Thoracic aorta (tissue), 2 donors: ENCODE measurements at regions not wholly inside any gene's neighbourhood (a gene's known extent, or its start where the extent isn't known, plus 50 kb on each side); places are given as distances from the start of the nearest gene placed in this dataset.

ENCODE experiments used
- ATAC-seq: fragments of 150-250 bp; one replicate; pipeline ENCODE4 v1.8.0; 2017; ENCODE audit warnings: low read depth; ENCODE audit not compliant: insufficient number of reproducible peaks, low FRiP score
- DNase-seq: peaks from one replicate; pipeline ENCODE4 v3.0.0-alpha.2; 2020; ENCODE audit warnings: low spot score
- H3K27ac ChIP-seq, 2 donors: fragments of 200-600 bp; sonication (generic); 1 replicate in 1 of 2; 2 replicates in 1 of 2; pipeline ENCODE4 v1.5.1; 2016; ENCODE audit warnings: mild to moderate bottlenecking in 2 of 2, moderate library complexity in 2 of 2
- H3K27me3 ChIP-seq: fragments of 200-600 bp; sonication (generic); replicated peaks from 2 replicates; pipeline ENCODE4 v1.6.0; 2016; ENCODE audit warnings: mild to moderate bottlenecking; ENCODE audit not compliant: insufficient read depth
- H3K36me3 ChIP-seq: fragments of 200-600 bp; sonication (generic); one replicate; pipeline ENCODE4 v1.5.1; 2016
- H3K4me1 ChIP-seq, 2 donors: fragments of 200-600 bp; sonication (generic); 1 replicate in 1 of 2; 2 replicates in 1 of 2; pipeline versions ENCODE4 v1.5.1 to v1.6.0; 2016; ENCODE audit warnings: low read depth in 2 of 2, mild to moderate bottlenecking in 1 of 2; ENCODE audit not compliant: control insufficient read depth in 1 of 2
- H3K4me3 ChIP-seq: fragments of 200-600 bp; sonication (generic); 2 replicates; pipeline ENCODE4 v1.5.1; 2016; ENCODE audit warnings: mild to moderate bottlenecking
- H3K9me3 ChIP-seq: fragments of 200-600 bp; sonication (generic); 2 replicates; pipeline ENCODE4 v1.5.1; 2016
- CTCF ChIP-seq: fragments of 200-600 bp; sonication (generic); IDR thresholded peaks from one replicate; pipeline ENCODE4 v1.5.1; 2019; ENCODE audit warnings: antibody characterized with exemption

DNA sequence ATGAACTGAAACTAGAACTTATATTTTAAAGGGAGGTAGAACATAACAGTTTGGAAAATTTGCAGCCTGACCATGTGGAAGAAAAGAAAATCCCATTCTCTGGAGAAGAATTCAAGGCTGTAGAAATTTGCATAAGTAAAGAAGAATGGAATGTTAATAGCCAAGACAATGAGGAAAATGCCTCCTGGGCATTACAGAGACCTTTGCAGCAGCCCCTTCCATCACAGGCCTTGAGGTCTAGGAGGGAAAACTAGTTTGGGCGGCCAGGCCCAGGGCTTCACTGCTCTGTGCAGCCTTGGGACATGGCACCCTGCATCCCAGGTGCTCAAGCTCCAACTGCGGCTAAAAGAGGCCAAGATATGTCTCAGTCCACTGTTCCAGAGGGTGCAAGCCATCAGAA lies 1506.8 kb downstream of the PCDH18 start:
- no peak for ATAC-seq
- no peak for TF ChIP-seq CTCF
- H3K9me3 ChIP-seq = peaks cover 5% of the 10 kb centered on the region

GRCh38 chr4:136017556-136017955 lies 1514.7 kb downstream of the PCDH18 start:
- ATAC-seq = no peak
- DNase-seq = no peak

More for the DNA sequence above, 1506.8 kb downstream of the PCDH18 start:
- Histone ChIP-seq H3K27ac (no peak overlapping the region), H3K4me3 (no peak overlapping the region), H3K36me3 (no peaks in the 10 kb centered on the region), H3K4me1 (no peaks in the 10 kb centered on the region), H3K27me3 (no peaks in the 10 kb centered on the region)
- DNase-seq = no peak

DNA sequence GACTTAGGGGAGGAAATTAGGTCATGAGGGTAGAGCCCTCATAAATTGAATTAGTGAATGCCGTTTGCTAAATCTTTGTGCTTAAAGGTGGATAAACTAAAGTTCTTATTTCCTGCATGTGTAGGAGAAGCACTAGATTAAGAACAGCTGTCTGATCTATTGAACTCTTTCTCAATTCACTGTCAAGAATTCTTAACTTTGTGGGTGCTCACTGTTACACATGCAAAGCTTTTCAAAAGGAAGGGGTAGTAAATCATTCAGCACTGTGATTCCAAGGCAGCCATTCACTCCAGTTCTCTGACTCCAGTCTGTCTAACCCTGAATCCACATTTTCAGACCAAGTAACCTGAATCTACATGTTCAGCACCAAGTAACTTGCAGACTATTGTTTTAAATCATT lies 1520.1 kb downstream of the PCDH18 start:
- Histone ChIP-seq H3K4me3 (no peak overlapping the region), H3K9me3 (no peaks in the 10 kb centered on the region), H3K36me3 (no peaks in the 10 kb centered on the region), H3K27ac (no peak overlapping the region), H3K4me1 (no peaks in the 10 kb centered on the region), H3K27me3 (no peaks in the 10 kb centered on the region)
- no peak for TF ChIP-seq CTCF
- ATAC-seq (no peak), DNase-seq (no peak)

More at GRCh38 chr4:136017556-136017955, 1514.7 kb downstream of the PCDH18 start:
- no peaks in the 10 kb centered on the region for H3K36me3 ChIP-seq
- no peaks in the 10 kb centered on the region for H3K27me3 ChIP-seq
- no peaks in the 10 kb centered on the region for H3K4me1 ChIP-seq
- H3K27ac ChIP-seq = no peak overlapping the region
- H3K4me3 ChIP-seq = no peak overlapping the region
- no peaks in the 10 kb centered on the region for H3K9me3 ChIP-seq
- no peak for TF ChIP-seq CTCF

DNA sequence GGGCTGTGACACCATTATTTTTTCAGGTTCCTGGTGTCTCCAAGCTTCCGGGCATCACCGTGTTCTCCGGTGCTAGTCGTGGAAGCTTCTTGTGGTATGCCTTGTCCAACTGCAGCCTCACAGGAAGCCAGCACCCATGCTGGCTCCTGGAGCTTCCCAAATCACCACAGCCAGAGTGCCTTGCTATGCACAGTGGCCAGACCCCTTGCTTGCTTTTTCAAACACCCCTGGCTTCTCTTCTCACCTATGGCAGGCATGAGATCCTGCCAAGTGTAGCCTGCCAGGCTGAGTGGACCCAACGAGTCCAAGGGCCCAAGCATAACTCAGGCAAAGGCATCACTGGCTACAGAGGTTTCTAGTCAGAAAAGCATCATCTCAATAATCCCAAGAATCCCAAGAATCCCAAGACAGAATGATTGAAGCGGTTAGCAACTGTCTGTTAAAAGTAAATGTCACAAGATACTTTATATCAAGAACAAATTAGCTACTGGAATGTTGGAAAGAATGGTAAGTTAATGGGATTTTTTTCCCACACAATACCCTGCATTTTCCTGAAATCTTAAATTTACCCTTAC lies 1522.9 kb downstream of the PCDH18 start:
- no peak for TF ChIP-seq CTCF
- H3K4me3 ChIP-seq = no peak overlapping the region

DNA sequence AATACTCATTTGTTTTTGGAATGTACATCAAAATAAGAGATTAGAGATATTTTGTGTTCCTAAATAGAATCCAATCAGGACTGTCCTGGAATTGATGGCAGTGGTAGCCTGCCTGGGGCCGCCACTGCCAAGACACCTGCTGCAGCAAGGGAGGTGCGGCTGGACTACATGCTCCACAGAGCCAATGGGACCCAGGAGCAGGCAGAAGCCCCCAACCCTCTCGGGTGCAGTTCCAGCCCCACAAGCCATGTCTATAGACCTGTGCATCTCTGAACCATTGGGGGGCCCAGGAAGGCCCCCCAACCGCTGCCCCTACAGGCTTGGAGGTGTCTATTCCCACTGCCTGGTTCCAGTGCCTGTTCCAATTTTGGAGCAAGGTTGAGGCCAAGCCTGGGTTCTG lies 1524.3 kb downstream of the PCDH18 start:
- no peak overlapping the region for H3K27ac ChIP-seq
- H3K4me1 ChIP-seq = no peaks in the 10 kb centered on the region
- no peak for TF ChIP-seq CTCF
- no peaks in the 10 kb centered on the region for H3K36me3 ChIP-seq
- no peaks in the 10 kb centered on the region for H3K9me3 ChIP-seq
- H3K4me3 ChIP-seq = no peak overlapping the region
- ATAC-seq = no peak
- H3K27me3 ChIP-seq = no peaks in the 10 kb centered on the region
- no peak for DNase-seq

More for the DNA sequence above, 1522.9 kb downstream of the PCDH18 start:
- H3K36me3 ChIP-seq = no peaks in the 10 kb centered on the region
- DNase-seq = no peak
- H3K27me3 ChIP-seq = no peaks in the 10 kb centered on the region
- H3K4me1 ChIP-seq = no peaks in the 10 kb centered on the region
- H3K9me3 ChIP-seq = no peaks in the 10 kb centered on the region
- ATAC-seq = no peak
- H3K27ac ChIP-seq = no peak overlapping the region
